ENCODE measurements at regions not wholly inside any gene's neighbourhood (a gene's known extent, or its start where the extent isn't known, plus 50 kb on each side); places are given as distances from the start of the nearest gene placed in this dataset.

GRCh38 chr11:27254744-27255446 lies 108.1 kb downstream of the CCDC34 start:
- TF ChIP-seq USF2 (IDR thresholded peaks at IDR 0.05; ENCODE audit: low read depth, low read length) (no peak), CEBPB (IDR thresholded peaks at IDR 0.05; ENCODE audit: low read depth, low read length) (no peak), POLR2A (IDR thresholded peaks at IDR 0.05; ENCODE audit: low read depth, low read length) (no peak), ELK1 (IDR thresholded peaks at IDR 0.05; ENCODE audit: borderline replicate concordance, low read depth, low read length) (no peak), SMC3 (IDR thresholded peaks at IDR 0.05; ENCODE audit: low read depth, low read length) (no peak), RAD21 (IDR thresholded peaks at IDR 0.05; ENCODE audit: low read length) (no peak), FOS (IDR thresholded peaks at IDR 0.05; ENCODE audit: low read depth, low read length) (no peak), BHLHE40 (IDR thresholded peaks at IDR 0.05; ENCODE audit: low read depth, low read length) (no peak), RCOR1 (IDR thresholded peaks at IDR 0.05; ENCODE audit: insufficient replicate concordance, low read length) (no peak), CHD1 (IDR thresholded peaks at IDR 0.05; ENCODE audit: low read depth, low read length) (no peak)
- TF ChIP-seq, protein P1, sequence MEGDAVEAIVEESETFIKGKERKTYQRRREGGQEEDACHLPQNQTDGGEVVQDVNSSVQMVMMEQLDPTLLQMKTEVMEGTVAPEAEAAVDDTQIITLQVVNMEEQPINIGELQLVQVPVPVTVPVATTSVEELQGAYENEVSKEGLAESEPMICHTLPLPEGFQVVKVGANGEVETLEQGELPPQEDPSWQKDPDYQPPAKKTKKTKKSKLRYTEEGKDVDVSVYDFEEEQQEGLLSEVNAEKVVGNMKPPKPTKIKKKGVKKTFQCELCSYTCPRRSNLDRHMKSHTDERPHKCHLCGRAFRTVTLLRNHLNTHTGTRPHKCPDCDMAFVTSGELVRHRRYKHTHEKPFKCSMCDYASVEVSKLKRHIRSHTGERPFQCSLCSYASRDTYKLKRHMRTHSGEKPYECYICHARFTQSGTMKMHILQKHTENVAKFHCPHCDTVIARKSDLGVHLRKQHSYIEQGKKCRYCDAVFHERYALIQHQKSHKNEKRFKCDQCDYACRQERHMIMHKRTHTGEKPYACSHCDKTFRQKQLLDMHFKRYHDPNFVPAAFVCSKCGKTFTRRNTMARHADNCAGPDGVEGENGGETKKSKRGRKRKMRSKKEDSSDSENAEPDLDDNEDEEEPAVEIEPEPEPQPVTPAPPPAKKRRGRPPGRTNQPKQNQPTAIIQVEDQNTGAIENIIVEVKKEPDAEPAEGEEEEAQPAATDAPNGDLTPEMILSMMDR (conservative IDR thresholded peaks at IDR 0.05; ENCODE audit: low read depth, low read length), result no peak
